Vagina (tissue), 2 donors: ENCODE measurements at regions not wholly inside any gene's neighbourhood (a gene's known extent, or its start where the extent isn't known, plus 50 kb on each side); places are given as distances from the start of the nearest gene placed in this dataset.

Experiments used
- DNase-seq, 2 donors: peaks; one replicate each; pipeline ENCODE4 v3.0.0-alpha.2; 2017; ENCODE audit errors: extremely low spot score in 2 of 2
- H3K27ac ChIP-seq: fragments of 200-600 bp; sonication (generic); one replicate; pipeline ENCODE4 v1.5.1; 2019
- H3K27me3 ChIP-seq: fragments of 200-600 bp; sonication (generic); one replicate; pipeline ENCODE4 v1.5.1; 2019
- H3K36me3 ChIP-seq, 2 donors: fragments of 200-600 bp; sonication (generic); one replicate each; pipeline ENCODE4 v1.5.1; 2017 to 2019
- H3K4me1 ChIP-seq: fragments of 200-600 bp; sonication (generic); one replicate; pipeline ENCODE4 v1.5.1; 2019
- H3K4me3 ChIP-seq, 2 donors: fragments of 200-600 bp; sonication (generic); 1 replicate in 1 of 2; 2 replicates in 1 of 2; pipeline ENCODE4 v1.5.1; 2016 to 2019
- H3K9me3 ChIP-seq: fragments of 200-600 bp; sonication (generic); one replicate; pipeline ENCODE4 v1.5.1; 2019
- CTCF ChIP-seq, 3 experiments: fragments of 450-650 bp in 2 of 3; fragments of 200-600 bp in 1 of 3; sonication (generic) in 1 of 3; IDR thresholded peaks; one replicate each; pipeline ENCODE4 v1.5.1; 2017 to 2019; ENCODE audit warnings: antibody characterized with exemption in 3 of 3, mild to moderate bottlenecking in 2 of 3, moderate library complexity in 2 of 3
- POLR2A ChIP-seq, 2 donors: fragments of 450-650 bp; IDR thresholded peaks; one replicate each; pipeline ENCODE4 v1.6.1; 2017; ENCODE audit warnings: antibody characterized with exemption in 2 of 2, mild to moderate bottlenecking in 2 of 2, moderate library complexity in 2 of 2
- POLR2AphosphoS5 ChIP-seq, 2 donors: sonication (generic); formaldehyde crosslinking; IDR thresholded peaks; one replicate each; pipeline ENCODE4 v1.9.0; 2017; ENCODE audit warnings: antibody characterized with exemption in 2 of 2, mild to moderate bottlenecking in 2 of 2, low read depth in 1 of 2; ENCODE audit not compliant: insufficient read depth in 1 of 2
- intact Hi-C: fragments of 100-400 bp; cut with DNase I; formaldehyde crosslinking; loops from one replicate; pipeline ENCODE4 v1.15.1; 2023

- H3K4me3 ChIP-seq = no peak overlapping the region
- no peak for DNase-seq
- intact Hi-C loops = no loop called here
- peaks cover 16% of the 10 kb centered on the region for H3K4me1 ChIP-seq
- no peaks in the 10 kb centered on the region for H3K9me3 ChIP-seq
- H3K27me3 ChIP-seq = no peaks in the 10 kb centered on the region
- TF ChIP-seq CTCF (IDR thresholded peaks at IDR 0.05) (no peak), POLR2AphosphoS5 (IDR thresholded peaks at IDR 0.05; ENCODE audit: insufficient read depth in 1 of 2, low read depth in 1 of 2) (no peak), POLR2A (IDR thresholded peaks at IDR 0.05) (no peak)
- no peak overlapping the region for H3K27ac ChIP-seq
- H3K36me3 ChIP-seq = no peaks in the 10 kb centered on the region
These were observed 556.2 kb upstream of the CBLB start for GRCh38 chr3:106425026-106425425.

DNA sequence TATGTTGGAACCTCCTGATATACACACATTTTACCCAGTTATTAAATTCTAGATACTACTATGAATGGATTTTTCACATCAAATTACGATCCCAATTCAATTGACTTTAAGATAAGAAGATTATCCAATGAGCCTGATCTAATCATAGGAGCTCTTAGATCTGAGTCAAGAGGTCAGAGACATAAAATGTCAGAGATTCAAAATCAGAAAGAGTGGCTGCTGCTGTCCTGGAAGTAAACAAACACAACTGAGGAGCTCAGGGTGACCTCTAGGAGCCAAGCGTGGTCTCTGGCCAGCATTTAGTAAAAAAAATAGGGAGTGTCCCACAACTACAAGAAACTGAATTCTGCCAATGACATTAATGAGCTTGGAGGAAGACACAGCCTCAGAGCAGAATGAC lies 557.1 kb upstream of the CBLB start:
- H3K4me1 ChIP-seq = peaks cover 16% of the 10 kb centered on the region
- TF ChIP-seq CTCF (IDR thresholded peaks at IDR 0.05) = no peak
- TF ChIP-seq POLR2AphosphoS5 (IDR thresholded peaks at IDR 0.05; ENCODE audit: insufficient read depth in 1 of 2, low read depth in 1 of 2) = no peak
- TF ChIP-seq POLR2A (IDR thresholded peaks at IDR 0.05) = no peak
- no peaks in the 10 kb centered on the region for H3K9me3 ChIP-seq

DNA sequence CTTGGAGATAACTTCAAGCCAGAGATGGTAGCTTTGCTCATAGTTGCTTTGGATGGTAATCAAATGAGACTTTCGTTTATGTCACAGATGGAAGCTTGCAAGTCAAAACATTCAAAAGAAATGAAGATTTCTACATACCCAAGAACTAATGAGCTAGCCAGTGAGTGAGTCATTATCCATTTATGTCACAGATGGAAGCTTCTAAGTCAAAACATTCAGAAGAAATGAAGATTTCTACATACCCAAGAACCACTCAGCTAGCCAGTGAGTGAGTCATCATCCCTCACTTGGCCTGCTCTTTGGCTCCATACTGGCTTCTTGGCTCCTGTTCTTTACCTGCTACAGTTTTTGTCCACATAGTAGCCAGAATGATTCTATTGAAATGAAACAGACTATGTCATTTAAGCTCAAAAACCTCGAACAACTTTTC lies 559.8 kb upstream of the CBLB start:
- peaks cover 16% of the 10 kb centered on the region for H3K4me1 ChIP-seq
- peak overlapping the region; percentile 46 for H3K27ac ChIP-seq
- H3K4me3 ChIP-seq = no peak overlapping the region
- intact Hi-C loops = no loop called here
- DNase-seq = no peak
- H3K27me3 ChIP-seq = no peaks in the 10 kb centered on the region
- TF ChIP-seq POLR2AphosphoS5 (IDR thresholded peaks at IDR 0.05; ENCODE audit: insufficient read depth in 1 of 2, low read depth in 1 of 2) = peak in 1 of 2 donors; percentile 74
- TF ChIP-seq CTCF (IDR thresholded peaks at IDR 0.05) = no peak
- H3K9me3 ChIP-seq = no peaks in the 10 kb centered on the region
- no peaks in the 10 kb centered on the region for H3K36me3 ChIP-seq

More for the DNA sequence above, 557.1 kb upstream of the CBLB start:
- intact Hi-C loops = no loop called here
- Histone ChIP-seq H3K27ac (no peak overlapping the region), H3K4me3 (no peak overlapping the region), H3K36me3 (no peaks in the 10 kb centered on the region), H3K27me3 (no peaks in the 10 kb centered on the region)
- DNase-seq = no peak

- DNase-seq = no peak
- TF ChIP-seq POLR2A (IDR thresholded peaks at IDR 0.05) = no peak
- TF ChIP-seq CTCF (IDR thresholded peaks at IDR 0.05) = no peak
- TF ChIP-seq POLR2AphosphoS5 (IDR thresholded peaks at IDR 0.05; ENCODE audit: insufficient read depth in 1 of 2, low read depth in 1 of 2) = no peak
- no peak overlapping the region for H3K27ac ChIP-seq
- H3K4me1 ChIP-seq = peaks cover 5% of the 10 kb centered on the region
- H3K36me3 ChIP-seq = no peaks in the 10 kb centered on the region
- no peaks in the 10 kb centered on the region for H3K27me3 ChIP-seq
- no peaks in the 10 kb centered on the region for H3K9me3 ChIP-seq
- intact Hi-C loops = no loop called here
- H3K4me3 ChIP-seq = no peak overlapping the region
These were observed 562.9 kb upstream of the CBLB start for GRCh38 chr3:106431721-106432120.

- TF ChIP-seq POLR2AphosphoS5 (IDR thresholded peaks at IDR 0.05; ENCODE audit: insufficient read depth in 1 of 2, low read depth in 1 of 2) = no peak
- Histone ChIP-seq H3K36me3 (no peaks in the 10 kb centered on the region), H3K9me3 (no peaks in the 10 kb centered on the region), H3K27ac (no peak overlapping the region), H3K4me1 (no peaks in the 10 kb centered on the region), H3K27me3 (no peaks in the 10 kb centered on the region), H3K4me3 (no peak overlapping the region)
- DNase-seq = no peak
- intact Hi-C loops = no loop called here
These were observed 567.2 kb upstream of the CBLB start for GRCh38 chr3:106435899-106436453.
